A549 (cell line): ENCODE measurements at regions not wholly inside any gene's neighbourhood (a gene's known extent, or its start where the extent isn't known, plus 50 kb on each side); places are given as distances from the start of the nearest gene placed in this dataset.

Source experiments
- ATAC-seq, 2 experiments: fragments of 200-7000 bp in 1 of 2; fragments of >200 bp in 1 of 2; cut with Nextera tagmentation in 1 of 2; cut with Tn5 transposase in 1 of 2; 3 replicates each; pipeline versions ENCODE4 v1.8.0 to v1.9.1; 2018 to 2020; ENCODE audit warnings: mild to moderate bottlenecking in 1 of 2, moderate library complexity in 1 of 2
- CTCF ChIA-PET: fragments of 300-600 bp; sonication (Branson Sonifier 250); formaldehyde crosslinking; extraction: SDS; loops from one replicate; lab custom pipeline; 2021; ENCODE audit warnings: antibody characterized with exemption, inconsistent platforms; lab: Yijun Ruan, JAX
- POLR2A ChIA-PET: fragments of 350-600 bp; formaldehyde crosslinking; extraction: SDS; loops from one replicate; lab custom pipeline; 2021; ENCODE audit warnings: antibody characterized with exemption, inconsistent platforms; lab: Yijun Ruan, JAX
- DNase-seq, 2 experiments: peaks; one replicate each; pipeline versions ENCODE4 v3.0.0 to v3.0.0-alpha.2; 2011 to 2016; ENCODE audit warnings: low read depth in 1 of 2, low spot score in 1 of 2
- FAIRE-seq: peaks from 2 replicates; lab custom pipeline; 2011; peaks lifted over from hg19 to GRCh38; lab: Jason Lieb, UNC
- H3K27ac ChIP-seq, 2 experiments: fragments of >200 bp; sonication (Bioruptor Twin); formaldehyde crosslinking; 3 replicates each; pipeline ENCODE4 v1.5.1; 2016 to 2017
- H3K4me1 ChIP-seq: fragments of >200 bp; sonication (Bioruptor Twin); formaldehyde crosslinking; 3 replicates; pipeline ENCODE4 v1.6.1; 2016
- H3K4me2 ChIP-seq: fragments of >200 bp; sonication (Bioruptor Twin); formaldehyde crosslinking; 3 replicates; pipeline ENCODE4 v1.6.1; 2016
- H3K4me3 ChIP-seq: fragments of >200 bp; sonication (Bioruptor Twin); formaldehyde crosslinking; 3 replicates; pipeline ENCODE4 v1.5.1; 2016
- H3K9me3 ChIP-seq: fragments of >200 bp; sonication (Bioruptor Twin); formaldehyde crosslinking; 3 replicates; pipeline ENCODE4 v1.6.1; 2016
- BCL3 ChIP-seq: fragments of >200 bp; sonication (Bioruptor Twin); formaldehyde crosslinking; IDR thresholded peaks from 3 replicates; pipeline ENCODE4 v1.6.1; 2016
- CBX2 ChIP-seq: fragments of 200-600 bp; sonication (generic); IDR thresholded peaks from 2 replicates; pipeline ENCODE4 v1.6.1; 2016; ENCODE audit warnings: low read depth, mild to moderate bottlenecking, borderline replicate concordance
- CHD2 ChIP-seq: fragments of 150-350 bp; IDR thresholded peaks from 2 replicates; pipeline ENCODE4 v1.6.1; 2014; ENCODE audit warnings: low read length; ENCODE audit not compliant: partially characterized antibody
- ESRRA ChIP-seq: fragments of 150-350 bp; IDR thresholded peaks from 2 replicates; pipeline ENCODE4 v1.6.1; 2014; ENCODE audit warnings: mild to moderate bottlenecking, low read length, borderline replicate concordance
- FOSB ChIP-seq: fragments of 250-450 bp; sonication (Bioruptor Pico); IDR thresholded peaks from 2 replicates; pipeline ENCODE4 v1.5.0; 2020; ENCODE audit warnings: mild to moderate bottlenecking, moderate library complexity
- FOSL2 ChIP-seq, 2 experiments: fragments of 450-650 bp in 1 of 2; fragments of >200 bp in 1 of 2; sonication (Bioruptor Twin) in 1 of 2; formaldehyde crosslinking; IDR thresholded peaks; 2 replicates each; pipeline versions ENCODE4 v1.5.0 to v1.6.1; 2016 to 2020; ENCODE audit warnings: mild to moderate bottlenecking in 1 of 2, moderate library complexity in 1 of 2
- FOXS1 ChIP-seq: fragments of 250-450 bp; sonication (Bioruptor Pico); IDR thresholded peaks from 2 replicates; pipeline ENCODE4 v1.5.0; 2020; ENCODE audit warnings: mild to moderate bottlenecking, moderate library complexity
- HDAC2 ChIP-seq: fragments of 200-600 bp; sonication (generic); IDR thresholded peaks from 2 replicates; pipeline ENCODE4 v1.6.1; 2016
- HMGXB4 ChIP-seq: fragments of 250-450 bp; sonication (Bioruptor Pico); IDR thresholded peaks from 2 replicates; pipeline ENCODE4 v1.5.0; 2021; ENCODE audit warnings: mild to moderate bottlenecking, moderate library complexity, borderline replicate concordance
- HOXA7 ChIP-seq: fragments of 250-450 bp; sonication (Bioruptor Pico); IDR thresholded peaks from 2 replicates; pipeline ENCODE4 v1.5.0; 2020; ENCODE audit warnings: mild to moderate bottlenecking, moderate library complexity
- HOXB5 ChIP-seq: fragments of 250-450 bp; sonication (Bioruptor Pico); IDR thresholded peaks from 2 replicates; pipeline ENCODE4 v1.5.0; 2020; ENCODE audit warnings: mild to moderate bottlenecking, moderate library complexity
- JUN ChIP-seq, 2 experiments: fragments of >200 bp; sonication (Bioruptor Twin); formaldehyde crosslinking; IDR thresholded peaks; 2 replicates in 1 of 2; 3 replicates in 1 of 2; pipeline ENCODE4 v1.6.1; 2016 to 2017
- KDM1A ChIP-seq: fragments of 200-600 bp; sonication (generic); IDR thresholded peaks from 2 replicates; pipeline ENCODE4 v1.6.1; 2016; ENCODE audit warnings: low read depth, mild to moderate bottlenecking
- MAFK ChIP-seq: fragments of 450-650 bp; IDR thresholded peaks from 2 replicates; pipeline ENCODE4 v1.6.1; 2014; ENCODE audit not compliant: partially characterized antibody
- MAZ ChIP-seq: fragments of 150-350 bp; IDR thresholded peaks from 2 replicates; pipeline ENCODE4 v1.6.1; 2014; ENCODE audit warnings: antibody characterized with exemption, low read depth, low read length, borderline replicate concordance
- NR3C1 ChIP-seq: fragments of >200 bp; sonication (Bioruptor Twin); formaldehyde crosslinking; IDR thresholded peaks from 3 replicates; pipeline ENCODE4 v1.6.1; 2017
- POLR2AphosphoS2 ChIP-seq: conservative IDR thresholded peaks from 2 replicates; pipeline ENCODE4 v1.6.1; 2012; ENCODE audit warnings: low read length, improper control_type of control experiment, inconsistent platforms
- RAD21 ChIP-seq, 2 experiments: fragments of >200 bp in 1 of 2; sonication (Bioruptor Twin) in 1 of 2; formaldehyde crosslinking in 1 of 2; IDR thresholded peaks in 1 of 2; conservative IDR thresholded peaks in 1 of 2; 2 replicates in 1 of 2; 3 replicates in 1 of 2; pipeline ENCODE4 v1.6.1; 2012 to 2018; ENCODE audit warnings: inconsistent platforms in 1 of 2
- RNF2 ChIP-seq: fragments of 200-600 bp; sonication (generic); IDR thresholded peaks from 2 replicates; pipeline ENCODE4 v1.6.1; 2016; ENCODE audit warnings: low read depth, mild to moderate bottlenecking, antibody characterized with exemption, moderate library complexity, borderline replicate concordance
- ZC3H11A ChIP-seq: fragments of 450-650 bp; IDR thresholded peaks from 2 replicates; pipeline ENCODE4 v1.6.1; 2014; ENCODE audit warnings: antibody characterized with exemption, mild to moderate bottlenecking
- ZFP36 ChIP-seq: fragments of 450-650 bp; IDR thresholded peaks from 2 replicates; pipeline ENCODE4 v1.6.1; 2014; ENCODE audit warnings: borderline replicate concordance; ENCODE audit not compliant: partially characterized antibody
- WGBS: methylation state at CpG from one replicate; pipeline ENCODE4 v1.1.6; 2017; ENCODE audit errors: missing lambda C conversion rate; 5-methylcytosine and 5-hydroxymethylcytosine counted together
- TF ChIP-seq, protein P1 (sequence below): IDR thresholded peaks from 2 replicates; pipeline ENCODE4 v1.6.1; 2012; ENCODE audit warnings: low read depth, borderline replicate concordance
- TF ChIP-seq, protein P2 (sequence below): fragments of >200 bp; sonication (Bioruptor Twin); formaldehyde crosslinking; IDR thresholded peaks from 2 replicates; pipeline ENCODE4 v1.6.1; 2016
- TF ChIP-seq, protein P3 (sequence below): fragments of 200-600 bp; sonication (generic); IDR thresholded peaks from 2 replicates; pipeline ENCODE4 v1.6.1; 2016; ENCODE audit warnings: antibody characterized with exemption, mild to moderate bottlenecking, moderate library complexity

DNA sequence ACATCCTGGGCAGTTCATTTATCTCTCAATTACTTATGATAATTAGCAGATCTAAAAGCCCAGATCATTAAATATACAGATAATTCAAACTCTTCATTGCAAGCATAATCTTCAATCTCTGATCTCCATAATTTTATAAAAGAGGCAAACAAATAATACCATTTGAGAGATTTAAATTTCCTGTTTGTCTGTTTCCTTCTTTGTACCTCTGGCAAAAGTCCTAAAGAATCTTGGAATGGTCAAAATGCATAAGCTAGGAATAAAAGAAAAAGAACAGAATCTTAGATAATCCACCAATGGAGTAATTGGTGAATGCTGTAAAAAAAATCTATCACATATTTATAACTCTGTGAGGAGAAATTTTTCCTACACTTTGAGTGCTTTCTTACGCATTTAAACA is 1080.9 kb upstream of the ZEB2 start:
- POLR2A ChIA-PET = no interaction called here
- no peaks in the 10 kb centered on the region for H3K4me1 ChIP-seq
- 93% methylated on average over 1 of the region's 1 CpG for WGBS
- TF ChIP-seq KDM1A (no peak), CBX2 (no peak), FOSB (CRISPR knock-in tag) (no peak), JUN (IDR thresholded peaks at IDR 0.05) (no peak), BCL3 (no peak), MAZ (no peak), RAD21 (conservative IDR thresholded peaks at IDR 0.05 in 1 of 2, IDR thresholded peaks at IDR 0.05 in 1 of 2) (no peak), CHD2 (no peak), ZC3H11A (no peak), RNF2 (no peak), HOXB5 (CRISPR knock-in tag) (no peak), MAFK (no peak), HMGXB4 (no peak), POLR2AphosphoS2 (no peak)
- TF ChIP-seq, protein P1, sequence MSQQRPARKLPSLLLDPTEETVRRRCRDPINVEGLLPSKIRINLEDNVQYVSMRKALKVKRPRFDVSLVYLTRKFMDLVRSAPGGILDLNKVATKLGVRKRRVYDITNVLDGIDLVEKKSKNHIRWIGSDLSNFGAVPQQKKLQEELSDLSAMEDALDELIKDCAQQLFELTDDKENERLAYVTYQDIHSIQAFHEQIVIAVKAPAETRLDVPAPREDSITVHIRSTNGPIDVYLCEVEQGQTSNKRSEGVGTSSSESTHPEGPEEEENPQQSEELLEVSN = no peak
- TF ChIP-seq, protein P2, sequence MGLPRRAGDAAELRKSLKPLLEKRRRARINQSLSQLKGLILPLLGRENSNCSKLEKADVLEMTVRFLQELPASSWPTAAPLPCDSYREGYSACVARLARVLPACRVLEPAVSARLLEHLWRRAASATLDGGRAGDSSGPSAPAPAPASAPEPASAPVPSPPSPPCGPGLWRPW = no peak
- TF ChIP-seq, protein P3, sequence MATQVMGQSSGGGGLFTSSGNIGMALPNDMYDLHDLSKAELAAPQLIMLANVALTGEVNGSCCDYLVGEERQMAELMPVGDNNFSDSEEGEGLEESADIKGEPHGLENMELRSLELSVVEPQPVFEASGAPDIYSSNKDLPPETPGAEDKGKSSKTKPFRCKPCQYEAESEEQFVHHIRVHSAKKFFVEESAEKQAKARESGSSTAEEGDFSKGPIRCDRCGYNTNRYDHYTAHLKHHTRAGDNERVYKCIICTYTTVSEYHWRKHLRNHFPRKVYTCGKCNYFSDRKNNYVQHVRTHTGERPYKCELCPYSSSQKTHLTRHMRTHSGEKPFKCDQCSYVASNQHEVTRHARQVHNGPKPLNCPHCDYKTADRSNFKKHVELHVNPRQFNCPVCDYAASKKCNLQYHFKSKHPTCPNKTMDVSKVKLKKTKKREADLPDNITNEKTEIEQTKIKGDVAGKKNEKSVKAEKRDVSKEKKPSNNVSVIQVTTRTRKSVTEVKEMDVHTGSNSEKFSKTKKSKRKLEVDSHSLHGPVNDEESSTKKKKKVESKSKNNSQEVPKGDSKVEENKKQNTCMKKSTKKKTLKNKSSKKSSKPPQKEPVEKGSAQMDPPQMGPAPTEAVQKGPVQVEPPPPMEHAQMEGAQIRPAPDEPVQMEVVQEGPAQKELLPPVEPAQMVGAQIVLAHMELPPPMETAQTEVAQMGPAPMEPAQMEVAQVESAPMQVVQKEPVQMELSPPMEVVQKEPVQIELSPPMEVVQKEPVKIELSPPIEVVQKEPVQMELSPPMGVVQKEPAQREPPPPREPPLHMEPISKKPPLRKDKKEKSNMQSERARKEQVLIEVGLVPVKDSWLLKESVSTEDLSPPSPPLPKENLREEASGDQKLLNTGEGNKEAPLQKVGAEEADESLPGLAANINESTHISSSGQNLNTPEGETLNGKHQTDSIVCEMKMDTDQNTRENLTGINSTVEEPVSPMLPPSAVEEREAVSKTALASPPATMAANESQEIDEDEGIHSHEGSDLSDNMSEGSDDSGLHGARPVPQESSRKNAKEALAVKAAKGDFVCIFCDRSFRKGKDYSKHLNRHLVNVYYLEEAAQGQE = no peak
- TF ChIP-seq, all 56 proteins: peak for 0
- ATAC-seq (no peak), FAIRE-seq (no peak), DNase-seq (no peak)
- H3K4me3 ChIP-seq = no peak overlapping the region
- CTCF ChIA-PET = no interaction called here
- H3K27ac ChIP-seq = no peak overlapping the region
- H3K9me3 ChIP-seq = no peaks in the 10 kb centered on the region
- no peak overlapping the region for H3K4me2 ChIP-seq

DNA sequence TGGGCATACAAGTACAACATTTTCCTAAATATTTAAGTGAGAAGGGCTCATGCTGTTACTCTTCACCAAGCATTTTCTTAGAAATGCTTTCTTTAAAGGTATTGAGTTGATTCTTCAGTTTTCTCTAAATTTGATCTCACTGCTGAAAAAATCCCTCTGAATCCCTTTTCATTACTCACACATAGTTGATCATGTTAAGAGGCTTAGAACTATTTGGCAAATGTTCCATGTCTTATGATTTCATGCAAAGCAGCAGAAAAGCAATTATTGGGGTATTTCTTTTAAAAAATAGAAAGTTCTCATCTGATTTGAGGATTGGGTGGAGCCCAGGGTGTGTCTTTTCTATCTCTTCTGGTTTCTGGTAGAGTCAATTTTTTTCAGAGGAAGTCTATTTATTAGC is 1079.8 kb upstream of the ZEB2 start:
- no peak overlapping the region for H3K4me3 ChIP-seq
- ATAC-seq (no peak), FAIRE-seq (no peak), DNase-seq (no peak)
- peaks cover 8% of the 10 kb centered on the region for H3K4me1 ChIP-seq
- no peaks in the 10 kb centered on the region for H3K9me3 ChIP-seq
- no peak overlapping the region for H3K4me2 ChIP-seq
- POLR2A ChIA-PET = no interaction called here
- CTCF ChIA-PET = no interaction called here
- no peak overlapping the region for H3K27ac ChIP-seq
- TF ChIP-seq, protein P1 = no peak
- no peak for TF ChIP-seq HDAC2
- no peak for TF ChIP-seq NR3C1
- TF ChIP-seq MAZ = no peak
- TF ChIP-seq, protein P3 = no peak
- TF ChIP-seq MAFK = no peak
- TF ChIP-seq FOSL2 (IDR thresholded peaks at IDR 0.05) = no peak
- no peak for TF ChIP-seq FOSL2 (CRISPR knock-in tag; IDR thresholded peaks at IDR 0.05)
- TF ChIP-seq ZFP36 = no peak
- no peak for TF ChIP-seq FOXS1
- TF ChIP-seq HOXA7 (CRISPR knock-in tag) = no peak
- no peak for TF ChIP-seq ESRRA
